OCI-M1 (cell line): ENCODE measurements at regions not wholly inside any gene's neighbourhood (a gene's known extent, or its start where the extent isn't known, plus 50 kb on each side); places are given as distances from the start of the nearest gene placed in this dataset.
"Not testable (repeated sequence)": the region's sequence is repeated elsewhere in the genome, so short reads cannot be mapped to it uniquely, and the experiment has no call there.

ENCODE experiments used
- DNase-seq: peaks from one replicate; lab custom pipeline; 2025; lab: John Stamatoyannopoulos, UW

- DNase-seq, result not testable (repeated sequence)
Measured at GRCh38 chr16:21422824-21423223, 144.7 kb upstream of the CRYM start.

GRCh38 chr16:21404699-21405098 lies 126.6 kb upstream of the CRYM start:
- DNase-seq, result not testable (repeated sequence)

- DNase-seq, result not testable (repeated sequence)
Measured at GRCh38 chr16:21397866-21398265, 119.8 kb upstream of the CRYM start.

GRCh38 chr16:21396545-21396944 lies 118.5 kb upstream of the CRYM start:
- not testable (repeated sequence) for DNase-seq

DNA sequence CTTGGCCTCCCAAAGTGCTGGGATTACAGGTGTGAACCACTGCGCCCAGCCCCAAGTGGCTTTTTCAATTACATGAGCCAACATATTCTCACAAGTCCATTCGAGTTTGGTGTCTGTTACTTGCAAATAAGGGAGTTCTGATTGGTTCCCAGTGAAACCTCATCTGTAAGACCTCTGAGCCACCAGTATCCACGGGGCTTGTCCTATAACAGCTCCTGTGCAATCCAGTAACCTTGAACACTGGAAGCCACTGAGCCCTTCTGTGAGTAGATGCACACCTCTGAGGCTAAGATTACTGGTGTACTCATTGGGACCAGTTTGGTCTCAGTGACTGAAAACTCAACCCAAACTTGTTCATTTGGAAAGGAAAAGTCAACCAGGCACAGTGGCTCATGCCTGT lies 112.5 kb upstream of the CRYM start:
- not testable (repeated sequence) for DNase-seq

DNA sequence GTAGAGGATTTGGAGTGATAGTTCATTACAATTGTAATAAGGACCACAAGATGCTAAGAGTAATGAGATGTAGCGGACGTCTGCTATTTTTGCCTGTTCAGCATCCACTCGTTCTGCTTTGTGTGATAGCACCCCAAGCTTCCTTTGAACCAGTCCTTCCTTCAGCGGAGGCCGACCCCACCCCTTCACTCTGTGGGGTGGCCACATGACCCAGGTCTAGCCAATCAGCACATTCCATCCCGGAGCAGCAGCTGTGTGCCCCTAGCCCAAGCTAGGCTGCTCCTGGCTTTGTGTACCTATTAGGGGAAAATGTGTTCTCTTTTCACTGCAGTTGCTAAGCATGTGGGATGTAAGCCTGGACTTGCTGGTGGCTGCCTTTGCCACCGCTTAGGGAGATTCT lies 111.8 kb upstream of the CRYM start:
- DNase-seq, result not testable (repeated sequence)

DNA sequence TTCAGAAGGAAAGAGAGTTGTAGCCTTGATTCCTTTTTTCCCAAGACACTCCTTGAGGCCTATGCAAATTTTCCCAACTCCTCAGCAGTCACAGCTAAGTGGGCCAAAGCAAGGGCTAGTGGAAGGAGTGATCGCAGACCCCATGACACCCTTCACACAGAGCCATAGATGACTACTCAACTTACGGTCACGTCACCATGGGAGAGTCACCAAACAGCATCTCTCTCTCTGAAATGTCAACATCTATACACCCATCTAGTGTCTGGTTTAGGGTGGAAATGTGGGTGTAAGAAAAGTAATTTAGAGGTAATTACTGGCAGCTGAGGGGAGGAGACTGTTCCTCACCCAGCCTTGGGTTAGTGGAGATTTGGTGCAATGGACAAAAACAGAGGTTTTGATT lies 109.7 kb upstream of the CRYM start:
- not testable (repeated sequence) for DNase-seq

DNA sequence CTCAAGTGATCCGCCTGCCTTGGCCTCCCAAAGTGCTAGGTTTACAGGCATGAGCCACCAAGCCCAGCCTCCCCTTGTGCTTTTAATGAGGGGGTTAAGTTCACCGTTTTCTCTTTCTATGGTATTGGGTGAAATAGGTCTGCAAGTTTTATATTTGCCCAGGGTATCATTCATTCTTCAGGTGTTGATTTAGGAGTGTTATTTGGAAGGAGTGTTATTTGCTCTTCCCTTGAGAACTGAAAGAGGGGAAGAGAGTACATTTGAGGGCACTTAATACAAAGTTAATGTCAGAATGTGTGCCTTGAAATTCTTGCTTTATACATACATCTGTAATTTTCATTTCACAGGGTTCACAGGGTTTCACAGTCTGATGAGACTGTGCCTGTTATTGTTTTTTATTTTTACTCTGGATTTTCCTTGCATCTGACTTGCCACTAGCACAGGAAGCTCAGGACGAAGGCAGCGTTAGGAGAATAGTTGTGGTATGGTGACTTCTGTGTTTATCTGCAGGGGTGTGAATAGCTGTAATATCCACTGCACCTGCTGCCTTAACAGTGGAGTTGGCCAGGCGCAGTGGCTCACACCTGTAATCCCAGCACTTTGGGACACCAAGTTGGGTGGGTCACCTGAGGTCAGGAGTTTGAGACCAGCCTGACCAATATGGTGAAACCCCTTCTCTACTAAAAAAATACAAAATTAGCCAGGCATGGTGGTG lies 108.3 kb upstream of the CRYM start:
- DNase-seq, result not testable (repeated sequence)

GRCh38 chr16:21383682-21384081 lies 105.6 kb upstream of the CRYM start:
- DNase-seq, result not testable (repeated sequence)

GRCh38 chr16:21379645-21380044 lies 101.6 kb upstream of the CRYM start:
- DNase-seq, result not testable (repeated sequence)

- DNase-seq, result not testable (repeated sequence)
Measured at GRCh38 chr16:21376196-21376899, 98.3 kb upstream of the CRYM start.

GRCh38 chr16:21375334-21375733 lies 97.2 kb upstream of the CRYM start:
- not testable (repeated sequence) for DNase-seq

- not testable (repeated sequence) for DNase-seq
Measured at GRCh38 chr16:21373454-21373853, 95.4 kb upstream of the CRYM start.

DNA sequence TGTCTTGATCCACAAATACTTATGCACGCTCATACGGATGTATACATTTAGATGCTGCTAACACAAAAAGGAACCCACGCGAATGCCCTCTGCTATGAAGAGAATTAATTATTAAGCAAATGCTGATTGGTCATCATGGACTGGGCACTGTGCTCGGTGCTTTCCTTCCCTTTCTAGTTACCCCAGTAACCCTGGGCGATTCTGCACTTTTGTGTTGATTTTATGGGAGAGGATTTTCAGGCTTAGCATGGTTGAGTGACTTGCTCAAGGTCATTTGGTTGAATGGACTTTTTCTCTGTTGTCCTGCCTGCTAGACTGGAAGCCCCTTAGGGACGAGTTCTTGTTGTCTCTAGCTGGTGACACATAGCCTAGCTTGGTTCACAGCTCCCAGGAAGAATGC lies 94.8 kb upstream of the CRYM start:
- not testable (repeated sequence) for DNase-seq

- not testable (repeated sequence) for DNase-seq
Measured at GRCh38 chr16:21372162-21372835, 94.2 kb upstream of the CRYM start.

GRCh38 chr16:21370791-21371190 lies 92.7 kb upstream of the CRYM start:
- not testable (repeated sequence) for DNase-seq

DNA sequence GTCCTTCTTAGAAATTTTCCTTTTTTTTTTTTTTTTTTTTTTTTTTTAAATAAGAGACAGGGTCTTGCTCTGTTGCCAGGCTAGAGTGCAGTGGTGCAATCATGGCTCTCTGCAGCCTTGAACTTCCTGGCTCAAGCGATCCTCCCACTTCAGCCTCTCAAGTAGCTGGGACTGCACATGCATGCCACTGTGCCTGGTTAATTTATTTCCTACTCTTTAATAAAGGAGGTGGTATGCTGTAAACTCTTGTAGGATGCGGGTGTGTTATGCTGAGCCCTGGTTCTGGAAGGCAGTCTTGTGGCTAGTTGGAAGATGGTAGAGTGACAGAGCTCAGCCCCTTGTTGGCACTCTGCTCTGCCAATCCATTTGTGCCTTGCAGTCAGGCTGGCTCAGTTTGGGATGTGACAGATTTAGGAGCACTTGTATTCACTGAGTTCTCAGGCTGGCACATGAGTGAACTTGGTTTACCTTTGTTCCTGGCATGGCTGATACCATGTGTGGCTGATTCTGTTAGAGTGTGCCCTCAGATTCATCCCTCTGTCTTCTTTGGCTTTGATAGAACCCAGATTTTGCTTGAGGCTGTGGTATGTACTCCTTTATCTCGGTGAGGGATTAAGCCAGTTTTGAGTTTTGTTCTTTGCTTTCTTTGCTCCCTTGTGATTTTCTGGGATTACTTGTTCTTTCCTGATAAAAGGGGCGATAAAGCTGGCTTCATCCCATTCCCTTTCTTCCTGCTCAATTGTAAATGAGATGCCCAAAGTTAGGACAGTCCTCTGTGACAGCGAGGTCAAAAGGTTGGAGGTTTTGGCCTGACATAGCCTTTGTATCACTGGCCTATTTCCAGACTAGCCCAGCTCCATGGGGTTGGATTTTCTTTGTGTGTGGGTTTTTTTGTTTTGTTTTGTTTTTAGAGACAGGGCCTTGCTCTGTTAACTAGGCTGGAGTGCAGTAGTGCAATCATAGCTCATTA lies 91.2 kb upstream of the CRYM start:
- not testable (repeated sequence) for DNase-seq

DNA sequence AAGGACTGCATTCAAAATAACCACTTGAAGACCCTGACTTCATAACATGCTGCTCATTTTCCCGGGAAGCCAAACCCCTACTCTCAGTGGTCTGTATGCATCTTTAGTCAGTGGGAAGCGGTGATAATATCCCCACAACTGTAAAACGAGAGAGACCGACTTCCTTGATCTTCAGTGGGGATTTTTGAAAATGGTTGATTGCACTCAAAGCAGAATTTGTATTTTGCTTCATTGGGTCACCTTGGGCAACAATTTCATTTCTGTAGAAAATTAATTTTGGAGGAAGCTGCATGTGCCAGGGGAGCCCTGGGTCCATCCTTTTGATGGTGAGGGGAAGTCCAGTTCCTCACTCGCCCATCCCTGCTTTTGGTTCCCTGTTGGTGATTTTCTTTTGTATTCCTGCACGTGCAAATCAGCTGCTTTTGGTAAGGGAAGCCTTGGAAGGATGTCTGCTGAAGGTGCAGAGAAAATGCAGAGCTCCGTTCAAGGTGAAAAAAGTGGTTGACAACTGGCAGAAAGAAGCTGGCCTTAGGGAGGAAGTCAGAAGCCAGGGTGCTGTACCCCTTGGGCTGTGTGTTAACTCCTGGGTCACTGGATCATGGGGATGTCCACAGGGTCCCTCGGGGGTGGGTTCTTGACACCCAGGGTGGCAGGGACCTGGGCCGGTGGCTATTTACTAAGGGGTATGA lies 89.8 kb upstream of the CRYM start:
- DNase-seq, result not testable (repeated sequence)

DNA sequence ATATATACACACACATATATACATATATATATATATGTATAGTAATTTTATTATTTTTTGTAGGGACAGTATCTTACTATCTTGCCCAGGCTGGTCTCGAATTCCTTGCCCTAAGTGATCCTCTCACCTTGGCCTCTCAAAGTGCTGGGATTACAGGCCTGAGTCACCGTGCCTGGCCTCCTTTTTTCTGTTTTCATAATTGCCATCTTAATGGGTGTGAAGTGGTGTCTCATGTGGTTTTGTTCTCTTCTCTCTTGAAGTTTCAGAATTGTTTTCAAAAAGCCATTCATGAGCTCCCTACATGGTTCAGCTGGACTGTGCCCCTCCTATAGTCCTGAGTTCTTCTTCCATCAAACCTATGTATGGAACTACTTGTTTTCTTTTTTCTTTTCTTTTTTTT lies 88.9 kb upstream of the CRYM start:
- DNase-seq, result not testable (repeated sequence)

GRCh38 chr16:21365541-21365940 lies 87.5 kb upstream of the CRYM start:
- not testable (repeated sequence) for DNase-seq
